ENCODE measurements at regions not wholly inside any gene's neighbourhood (a gene's known extent, or its start where the extent isn't known, plus 50 kb on each side); places are given as distances from the start of the nearest gene placed in this dataset.

- no peak overlapping the region for H3K23ac ChIP-seq (ENCODE audit: insufficient read length)
- no peaks in the 10 kb centered on the region for H3K9me3 ChIP-seq (ENCODE audit: insufficient read depth in 2 of 2, low read depth in 1 of 2, low read length in 1 of 2)
- no peak overlapping the region for H4K5ac ChIP-seq (ENCODE audit: insufficient read length, low read depth, low read length)
- ChIA-PET POLR2A (ENCODE audit: partially characterized antibody) (no interaction called here), CTCF (ENCODE audit: partially characterized antibody) (interaction anchor here (0.6 to 1.6 kb wide), 2 partner anchors 10 to 480 kb away, joined by 3 to 9 read pairs; no protein-coding TSS in a partner anchor)
- no peak overlapping the region for H3K14ac ChIP-seq (ENCODE audit: insufficient read length)
- no peak overlapping the region for H3K18ac ChIP-seq (ENCODE audit: extremely low read depth, low read length)
- no peak overlapping the region for H4K8ac ChIP-seq (ENCODE audit: extremely low read depth, insufficient read depth, low read length)
- H2BK20ac ChIP-seq (ENCODE audit: low read length) = no peak overlapping the region
- no peak overlapping the region for H2AFZ ChIP-seq (ENCODE audit: low read length)
- no peaks in the 10 kb centered on the region for H3K23me2 ChIP-seq (ENCODE audit: low read depth, low read length)
- no peak for DNase-seq (ENCODE audit: low read depth in 1 of 2, low spot score in 2 of 2)
- H3K79me1 ChIP-seq (ENCODE audit: low read depth, low read length) = no peaks in the 10 kb centered on the region
- H2BK15ac ChIP-seq (ENCODE audit: low read length) = no peak overlapping the region
- H3K9ac ChIP-seq (replicated peaks in 1 of 4; ENCODE audit: extremely low read depth in 1 of 4, low read depth in 3 of 4, low read length in 3 of 4) = no peak overlapping the region
- no peak overlapping the region for H2AK5ac ChIP-seq (ENCODE audit: low read depth, low read length)
- no peak overlapping the region for H3K56ac ChIP-seq (replicated peaks; ENCODE audit: insufficient read length, low read depth, low read length)
- WGBS, 2 experiments (ENCODE audit: extremely low coverage in 1 of 2, insufficient coverage in 1 of 2, insufficient read length in 1 of 2, insufficient replicate concordance in 2 of 2, low coverage in 1 of 2, low lambda C conversion rate in 2 of 2, missing lambda C conversion rate in 1 of 2) = 97% methylated on average over 3 of the region's 3 CpGs; no CpG with 5 or more reads in 1 of the 2 experiments
- H3K36me3 ChIP-seq (ENCODE audit: control insufficient read depth in 2 of 4, insufficient read depth in 4 of 4, low read length in 3 of 4) = no peaks in the 10 kb centered on the region
- H4K20me1 ChIP-seq (replicated peaks in 1 of 2; ENCODE audit: control insufficient read depth in 1 of 2, insufficient read depth in 2 of 2, low read length in 2 of 2) = no peaks in the 10 kb centered on the region
- H2BK12ac ChIP-seq (ENCODE audit: low read depth, low read length) = no peak overlapping the region
- no peak overlapping the region for H3K27ac ChIP-seq (ENCODE audit: low read depth, low read length)
- H3K4me1 ChIP-seq (replicated peaks in 1 of 4; ENCODE audit: control insufficient read depth in 3 of 4, insufficient read depth in 4 of 4, low read length in 3 of 4) = no peaks in the 10 kb centered on the region; a peak in 1 of 7 replicates
- no peaks in the 10 kb centered on the region; a peak in 1 of 7 replicates for H3K27me3 ChIP-seq (replicated peaks in 1 of 4; ENCODE audit: control insufficient read depth in 3 of 4, extremely low read depth in 1 of 4, insufficient read depth in 3 of 4, low read length in 3 of 4)
- no peaks in the 10 kb centered on the region for H3K79me2 ChIP-seq (ENCODE audit: control insufficient read depth in 1 of 2, insufficient read depth in 2 of 2, low read length in 2 of 2)
- no peak for FAIRE-seq
- H3K4me2 ChIP-seq (ENCODE audit: insufficient read depth in 1 of 2, low read depth in 2 of 2, low read length in 2 of 2) = no peak overlapping the region
- no peak overlapping the region for H4K91ac ChIP-seq (replicated peaks; ENCODE audit: insufficient read length, low read length)
- H3K4ac ChIP-seq (replicated peaks; ENCODE audit: insufficient read length, low read depth, low read length) = no peak overlapping the region
- no peak overlapping the region for H2BK5ac ChIP-seq (ENCODE audit: low read depth, low read length)
- H3K4me3 ChIP-seq (ENCODE audit: extremely low read depth in 1 of 4, insufficient read depth in 2 of 4, low read depth in 3 of 4, low read length in 4 of 4) = no peak overlapping the region
- no peak overlapping the region for H2BK120ac ChIP-seq (replicated peaks; ENCODE audit: low read depth, low read length)
- TF ChIP-seq RBBP5 (IDR thresholded peaks at IDR 0.05; ENCODE audit: borderline replicate concordance, low read depth, low read length) = no peak
- no peak for TF ChIP-seq NRF1 (IDR thresholded peaks at IDR 0.05; ENCODE audit: low read depth, low read length)
- TF ChIP-seq ZNF274 (IDR thresholded peaks at IDR 0.05; ENCODE audit: borderline replicate concordance, extremely low read depth, low read length) = no peak
- TF ChIP-seq SAP30 (IDR thresholded peaks at IDR 0.05; ENCODE audit: insufficient read depth, insufficient replicate concordance, low read length) = no peak
- TF ChIP-seq ATF3 (IDR thresholded peaks at IDR 0.05; ENCODE audit: insufficient read depth, low read depth, low read length) = no peak
- no peak for TF ChIP-seq GTF2F1 (IDR thresholded peaks at IDR 0.05; ENCODE audit: borderline replicate concordance, low read depth, low read length)
- TF ChIP-seq ATF2 (IDR thresholded peaks at IDR 0.05; ENCODE audit: low read length) = no peak
- no peak for TF ChIP-seq SRF (IDR thresholded peaks at IDR 0.05; ENCODE audit: low read depth, low read length)
- no peak for TF ChIP-seq MAX (IDR thresholded peaks at IDR 0.05)
- no peak for TF ChIP-seq TCF12 (IDR thresholded peaks at IDR 0.05; ENCODE audit: low read depth, low read length)
Measured at GRCh38 chr2:109054865-109055264, 65.8 kb upstream of the EDAR start.

Data from H1 (cell line).